ENCODE measurements at regions not wholly inside any gene's neighbourhood (a gene's known extent, or its start where the extent isn't known, plus 50 kb on each side); places are given as distances from the start of the nearest gene placed in this dataset.

DNA sequence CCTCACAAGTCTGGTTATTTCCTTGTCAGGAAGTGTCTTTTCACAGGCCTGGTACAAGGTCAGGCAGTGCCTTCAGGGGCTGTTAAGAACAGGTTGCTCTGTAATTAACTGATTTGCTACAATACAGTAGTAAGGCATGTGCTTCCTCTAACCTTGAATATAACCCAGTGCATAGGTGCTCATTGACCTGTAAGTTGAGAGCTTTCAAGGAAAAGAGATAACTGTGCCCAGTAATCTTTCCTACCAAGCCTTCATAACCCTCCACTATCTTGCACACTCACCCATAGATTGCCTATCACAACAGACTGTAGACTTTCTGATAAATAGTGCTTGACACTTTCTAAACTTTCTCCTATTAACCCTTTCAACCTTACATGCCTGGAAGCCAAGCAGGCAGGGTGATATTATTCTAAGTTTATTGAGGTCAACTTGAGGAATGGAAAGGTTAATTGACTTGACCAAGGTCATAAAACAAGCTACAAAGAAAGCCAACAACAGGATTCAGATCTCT, 148.1 kb downstream of the PPARGC1A start:
- no peaks in the 10 kb centered on the region for H3K36me3 ChIP-seq (ENCODE audit: control insufficient read depth, insufficient read depth, low read length)
- H3K4me1 ChIP-seq (ENCODE audit: control insufficient read depth, insufficient read depth, low read length), result no peaks in the 10 kb centered on the region
- H3K9me3 ChIP-seq (ENCODE audit: control insufficient read depth, low read length), result no peaks in the 10 kb centered on the region
- H3K4me3 ChIP-seq (ENCODE audit: insufficient read depth, low read depth, low read length), result no peak overlapping the region
- H3K27me3 ChIP-seq (ENCODE audit: control insufficient read depth, insufficient read depth, low read length, poor library complexity, severe bottlenecking), result no peaks in the 10 kb centered on the region
- no peak overlapping the region for H3K27ac ChIP-seq (ENCODE audit: insufficient read depth, low read depth, low read length, poor library complexity, severe bottlenecking)

DNA sequence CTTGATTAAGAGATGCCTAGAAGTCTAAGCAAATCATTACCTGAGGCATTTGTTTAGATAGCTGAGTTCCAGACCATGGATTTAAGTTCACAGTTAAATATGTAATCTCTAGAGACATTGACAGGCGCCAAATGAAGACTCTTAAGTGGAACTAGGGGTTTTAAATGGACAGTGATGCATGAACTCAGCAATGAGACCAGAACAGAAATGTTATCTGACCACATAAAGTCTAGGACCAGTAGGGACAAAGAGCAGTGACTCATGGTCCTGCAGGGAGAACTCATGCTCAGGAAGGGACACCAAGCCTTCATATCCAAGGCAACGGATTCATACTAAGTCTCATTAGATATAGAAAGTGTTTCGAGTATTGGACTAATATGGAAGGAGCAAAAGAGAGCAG, 152.3 kb downstream of the PPARGC1A start:
- Histone ChIP-seq H3K27ac (ENCODE audit: insufficient read depth, low read depth, low read length, poor library complexity, severe bottlenecking) (no peak overlapping the region), H3K36me3 (ENCODE audit: control insufficient read depth, insufficient read depth, low read length) (no peaks in the 10 kb centered on the region), H3K4me3 (ENCODE audit: insufficient read depth, low read depth, low read length) (no peak overlapping the region), H3K27me3 (ENCODE audit: control insufficient read depth, insufficient read depth, low read length, poor library complexity, severe bottlenecking) (no peaks in the 10 kb centered on the region), H3K9me3 (ENCODE audit: control insufficient read depth, low read length) (no peaks in the 10 kb centered on the region), H3K4me1 (ENCODE audit: control insufficient read depth, insufficient read depth, low read length) (no peaks in the 10 kb centered on the region)
- 96 to 97% methylated on average over 3 of the region's 3 CpGs for WGBS, 2 experiments

- Histone ChIP-seq H3K4me1 (ENCODE audit: control insufficient read depth, insufficient read depth, low read length) (no peaks in the 10 kb centered on the region), H3K27ac (ENCODE audit: insufficient read depth, low read depth, low read length, poor library complexity, severe bottlenecking) (no peak overlapping the region), H3K9me3 (ENCODE audit: control insufficient read depth, low read length) (no peaks in the 10 kb centered on the region), H3K4me3 (ENCODE audit: insufficient read depth, low read depth, low read length) (no peak overlapping the region), H3K27me3 (ENCODE audit: control insufficient read depth, insufficient read depth, low read length, poor library complexity, severe bottlenecking) (no peaks in the 10 kb centered on the region), H3K36me3 (ENCODE audit: control insufficient read depth, insufficient read depth, low read length) (no peaks in the 10 kb centered on the region)
- WGBS, 2 experiments, result 88 to 91% methylated on average over 1 of the region's 1 CpG
These were observed 153.4 kb downstream of the PPARGC1A start for GRCh38 chr4:23736466-23736865.

DNA sequence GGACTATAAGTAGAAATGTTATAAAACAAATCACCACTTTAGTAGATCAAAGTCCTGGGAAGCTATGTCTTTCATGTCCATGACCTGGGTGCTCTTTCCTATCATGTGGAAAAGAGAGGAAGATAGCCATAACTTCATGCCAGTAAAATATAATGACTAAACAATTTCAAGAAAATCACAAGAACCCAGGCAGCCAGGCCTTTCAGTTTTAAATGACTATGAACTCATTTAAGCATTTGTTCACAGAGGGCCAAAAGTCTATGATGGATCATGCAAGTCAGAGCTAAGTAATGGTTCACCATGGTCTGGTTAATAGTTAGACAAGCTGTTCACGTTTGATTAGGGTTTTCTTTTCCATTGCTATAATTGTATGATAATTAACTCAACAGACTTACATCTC, 155.8 kb downstream of the PPARGC1A start:
- H3K4me1 ChIP-seq (ENCODE audit: control insufficient read depth, insufficient read depth, low read length), result no peaks in the 10 kb centered on the region
- H3K36me3 ChIP-seq (ENCODE audit: control insufficient read depth, insufficient read depth, low read length), result no peaks in the 10 kb centered on the region
- 100% methylated on average over 1 of the region's 1 CpG; no CpG with 5 or more reads in 1 of the 2 experiments for WGBS, 2 experiments
- H3K4me3 ChIP-seq (ENCODE audit: insufficient read depth, low read depth, low read length), result no peak overlapping the region
- no peaks in the 10 kb centered on the region for H3K9me3 ChIP-seq (ENCODE audit: control insufficient read depth, low read length)
- no peak overlapping the region for H3K27ac ChIP-seq (ENCODE audit: insufficient read depth, low read depth, low read length, poor library complexity, severe bottlenecking)
- no peaks in the 10 kb centered on the region for H3K27me3 ChIP-seq (ENCODE audit: control insufficient read depth, insufficient read depth, low read length, poor library complexity, severe bottlenecking)

DNA sequence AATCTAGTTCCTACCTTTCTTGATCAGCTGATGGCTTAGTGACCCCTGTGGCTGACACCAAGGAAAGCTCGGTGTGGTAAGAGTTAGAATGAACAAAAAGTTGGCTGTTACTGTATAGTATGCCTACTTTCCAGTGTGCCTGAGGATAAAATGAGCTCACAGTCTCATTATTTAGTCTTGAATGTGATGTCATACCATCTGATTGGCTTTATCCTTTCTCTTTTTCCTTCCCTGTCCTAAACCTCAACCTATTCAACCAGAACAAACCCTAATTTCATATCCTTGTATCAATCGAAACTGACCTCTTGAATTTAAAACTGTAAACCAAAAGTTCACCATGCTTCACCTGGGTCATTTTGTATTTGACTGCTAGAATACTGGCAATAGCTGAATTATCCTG, 156.4 kb downstream of the PPARGC1A start:
- H3K9me3 ChIP-seq (ENCODE audit: control insufficient read depth, low read length), result no peaks in the 10 kb centered on the region
- H3K36me3 ChIP-seq (ENCODE audit: control insufficient read depth, insufficient read depth, low read length), result no peaks in the 10 kb centered on the region
- H3K27me3 ChIP-seq (ENCODE audit: control insufficient read depth, insufficient read depth, low read length, poor library complexity, severe bottlenecking), result no peaks in the 10 kb centered on the region
- H3K27ac ChIP-seq (ENCODE audit: insufficient read depth, low read depth, low read length, poor library complexity, severe bottlenecking), result no peak overlapping the region
- no peaks in the 10 kb centered on the region for H3K4me1 ChIP-seq (ENCODE audit: control insufficient read depth, insufficient read depth, low read length)
- no peak overlapping the region for H3K4me3 ChIP-seq (ENCODE audit: insufficient read depth, low read depth, low read length)
- 87 to 88% methylated on average over 2 of the region's 2 CpGs for WGBS, 2 experiments

DNA sequence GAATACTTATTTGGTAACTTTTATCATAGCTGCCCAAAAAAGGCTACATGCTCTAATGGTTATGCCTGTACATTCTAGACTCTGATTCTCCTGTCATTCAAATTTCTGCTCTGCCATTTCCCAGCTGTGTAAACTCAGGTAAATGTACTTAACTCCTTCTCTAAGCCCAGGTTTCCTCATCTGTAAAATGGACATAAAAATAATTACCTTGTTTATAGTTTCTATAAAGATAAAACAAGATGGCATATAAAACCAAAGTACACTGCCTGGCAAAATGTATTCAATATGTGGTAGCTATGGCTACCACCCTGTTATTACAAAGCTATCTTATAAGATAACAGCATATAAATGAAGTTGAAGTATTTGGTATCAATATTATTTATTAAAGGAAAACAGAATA, 158.8 kb downstream of the PPARGC1A start:
- Histone ChIP-seq H3K9me3 (ENCODE audit: control insufficient read depth, low read length) (no peaks in the 10 kb centered on the region), H3K27me3 (ENCODE audit: control insufficient read depth, insufficient read depth, low read length, poor library complexity, severe bottlenecking) (no peaks in the 10 kb centered on the region), H3K4me3 (ENCODE audit: insufficient read depth, low read depth, low read length) (no peak overlapping the region), H3K27ac (ENCODE audit: insufficient read depth, low read depth, low read length, poor library complexity, severe bottlenecking) (no peak overlapping the region), H3K36me3 (ENCODE audit: control insufficient read depth, insufficient read depth, low read length) (no peaks in the 10 kb centered on the region), H3K4me1 (ENCODE audit: control insufficient read depth, insufficient read depth, low read length) (no peaks in the 10 kb centered on the region)

DNA sequence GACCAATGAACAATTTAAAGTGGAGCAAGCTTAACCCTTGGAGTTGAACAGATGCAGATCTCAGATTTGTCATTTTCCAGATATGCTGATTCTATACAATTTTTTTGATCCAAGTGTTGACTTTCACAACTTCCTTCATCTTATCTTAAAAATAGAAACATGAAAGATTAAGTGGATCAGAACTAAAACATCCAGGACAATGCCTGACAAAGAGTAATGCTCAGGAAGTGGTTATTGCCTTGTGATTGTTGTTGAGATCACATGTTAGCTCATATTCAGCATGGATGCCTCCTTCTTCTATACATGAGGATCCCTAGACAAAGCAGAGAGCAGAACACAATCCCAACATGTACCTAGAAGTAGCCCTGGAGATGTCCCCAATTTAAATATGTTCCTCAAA, 160.9 kb downstream of the PPARGC1A start:
- Histone ChIP-seq H3K4me3 (ENCODE audit: insufficient read depth, low read depth, low read length) (no peak overlapping the region), H3K27ac (ENCODE audit: insufficient read depth, low read depth, low read length, poor library complexity, severe bottlenecking) (no peak overlapping the region), H3K27me3 (ENCODE audit: control insufficient read depth, insufficient read depth, low read length, poor library complexity, severe bottlenecking) (no peaks in the 10 kb centered on the region), H3K36me3 (ENCODE audit: control insufficient read depth, insufficient read depth, low read length) (no peaks in the 10 kb centered on the region), H3K4me1 (ENCODE audit: control insufficient read depth, insufficient read depth, low read length) (no peaks in the 10 kb centered on the region), H3K9me3 (ENCODE audit: control insufficient read depth, low read length) (no peaks in the 10 kb centered on the region)

GRCh38 chr4:23728393-23728792, 161.5 kb downstream of the PPARGC1A start:
- H3K4me3 ChIP-seq (ENCODE audit: insufficient read depth, low read depth, low read length), result no peak overlapping the region
- no peaks in the 10 kb centered on the region for H3K27me3 ChIP-seq (ENCODE audit: control insufficient read depth, insufficient read depth, low read length, poor library complexity, severe bottlenecking)
- H3K27ac ChIP-seq (ENCODE audit: insufficient read depth, low read depth, low read length, poor library complexity, severe bottlenecking), result no peak overlapping the region
- no peaks in the 10 kb centered on the region for H3K9me3 ChIP-seq (ENCODE audit: control insufficient read depth, low read length)
- H3K36me3 ChIP-seq (ENCODE audit: control insufficient read depth, insufficient read depth, low read length), result no peaks in the 10 kb centered on the region
- no peaks in the 10 kb centered on the region for H3K4me1 ChIP-seq (ENCODE audit: control insufficient read depth, insufficient read depth, low read length)

- H3K9me3 ChIP-seq (ENCODE audit: control insufficient read depth, low read length), result no peaks in the 10 kb centered on the region
- no peaks in the 10 kb centered on the region for H3K36me3 ChIP-seq (ENCODE audit: control insufficient read depth, insufficient read depth, low read length)
- no peak overlapping the region for H3K27ac ChIP-seq (ENCODE audit: insufficient read depth, low read depth, low read length, poor library complexity, severe bottlenecking)
- H3K4me1 ChIP-seq (ENCODE audit: control insufficient read depth, insufficient read depth, low read length), result no peaks in the 10 kb centered on the region
- no peaks in the 10 kb centered on the region for H3K27me3 ChIP-seq (ENCODE audit: control insufficient read depth, insufficient read depth, low read length, poor library complexity, severe bottlenecking)
- no peak overlapping the region for H3K4me3 ChIP-seq (ENCODE audit: insufficient read depth, low read depth, low read length)
- 95 to 96% methylated on average over 2 of the region's 2 CpGs for WGBS, 2 experiments
These were observed 169.3 kb downstream of the PPARGC1A start for GRCh38 chr4:23720556-23720955.

- H3K27ac ChIP-seq (ENCODE audit: insufficient read depth, low read depth, low read length, poor library complexity, severe bottlenecking), result no peak overlapping the region
- no peaks in the 10 kb centered on the region for H3K4me1 ChIP-seq (ENCODE audit: control insufficient read depth, insufficient read depth, low read length)
- no peaks in the 10 kb centered on the region for H3K36me3 ChIP-seq (ENCODE audit: control insufficient read depth, insufficient read depth, low read length)
- no peaks in the 10 kb centered on the region for H3K27me3 ChIP-seq (ENCODE audit: control insufficient read depth, insufficient read depth, low read length, poor library complexity, severe bottlenecking)
- WGBS, 2 experiments, result 91 to 100% methylated on average over 2 of the region's 2 CpGs
- H3K4me3 ChIP-seq (ENCODE audit: insufficient read depth, low read depth, low read length), result no peak overlapping the region
- H3K9me3 ChIP-seq (ENCODE audit: control insufficient read depth, low read length), result no peaks in the 10 kb centered on the region
These were observed 171.4 kb downstream of the PPARGC1A start for GRCh38 chr4:23718435-23718834.

- WGBS, 2 experiments, result 89 to 97% methylated on average over 5 of the region's 5 CpGs
- no peaks in the 10 kb centered on the region for H3K9me3 ChIP-seq (ENCODE audit: control insufficient read depth, low read length)
- H3K27ac ChIP-seq (ENCODE audit: insufficient read depth, low read depth, low read length, poor library complexity, severe bottlenecking), result no peak overlapping the region
- H3K4me3 ChIP-seq (ENCODE audit: insufficient read depth, low read depth, low read length), result no peak overlapping the region
- H3K36me3 ChIP-seq (ENCODE audit: control insufficient read depth, insufficient read depth, low read length), result no peaks in the 10 kb centered on the region
- no peaks in the 10 kb centered on the region for H3K4me1 ChIP-seq (ENCODE audit: control insufficient read depth, insufficient read depth, low read length)
- H3K27me3 ChIP-seq (ENCODE audit: control insufficient read depth, insufficient read depth, low read length, poor library complexity, severe bottlenecking), result no peaks in the 10 kb centered on the region
These were observed 172.2 kb downstream of the PPARGC1A start for GRCh38 chr4:23717528-23718248.

Measured in ectodermal cell (in vitro differentiated cells).